Stimulated activated CD4-positive, alpha-beta T cell treated with anti-CD3 and anti-CD28 coated beads, Interleukin-12 subunit alpha, Interleukin-12 subunit beta, amount 100 ng/mL, for 48 hours (primary cell): ENCODE measurements at regions not wholly inside any gene's neighbourhood (a gene's known extent, or its start where the extent isn't known, plus 50 kb on each side); places are given as distances from the start of the nearest gene placed in this dataset.
"Not testable (repeated sequence)": the region's sequence is repeated elsewhere in the genome, so short reads cannot be mapped to it uniquely, and the experiment has no call there.

Source experiments
- DNase-seq, 3 donors: peaks; one replicate each; pipeline ENCODE4 v3.0.0-alpha.2; 2020; ENCODE audit warnings: low read depth in 2 of 3, low spot score in 1 of 3

DNA sequence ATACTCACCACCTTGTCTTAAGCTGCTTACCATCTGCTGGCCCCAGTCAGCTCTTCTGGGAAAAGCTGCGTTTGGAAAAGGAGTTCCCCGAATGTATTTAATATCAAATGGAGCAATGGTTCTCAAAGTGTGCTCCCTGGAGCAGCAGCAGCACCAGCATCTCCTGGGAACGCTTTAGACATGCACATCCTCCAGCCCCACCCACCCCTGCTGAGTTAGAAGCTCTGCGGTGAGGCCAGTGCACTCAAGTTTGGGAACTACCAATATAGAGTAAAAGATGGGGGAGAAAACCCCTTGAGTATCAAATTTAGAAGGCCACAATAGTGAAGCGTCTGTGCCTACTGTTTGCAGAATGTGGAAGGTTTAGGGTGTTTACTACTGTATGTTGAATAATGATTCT lies 124.0 kb upstream of the TOPAZ1 start:
- DNase-seq = no peak

GRCh38 chr3:44120721-44121582 lies 120.7 kb upstream of the TOPAZ1 start:
- no peak for DNase-seq

GRCh38 chr3:44125246-44125645 lies 116.4 kb upstream of the TOPAZ1 start:
- no peak for DNase-seq

DNA sequence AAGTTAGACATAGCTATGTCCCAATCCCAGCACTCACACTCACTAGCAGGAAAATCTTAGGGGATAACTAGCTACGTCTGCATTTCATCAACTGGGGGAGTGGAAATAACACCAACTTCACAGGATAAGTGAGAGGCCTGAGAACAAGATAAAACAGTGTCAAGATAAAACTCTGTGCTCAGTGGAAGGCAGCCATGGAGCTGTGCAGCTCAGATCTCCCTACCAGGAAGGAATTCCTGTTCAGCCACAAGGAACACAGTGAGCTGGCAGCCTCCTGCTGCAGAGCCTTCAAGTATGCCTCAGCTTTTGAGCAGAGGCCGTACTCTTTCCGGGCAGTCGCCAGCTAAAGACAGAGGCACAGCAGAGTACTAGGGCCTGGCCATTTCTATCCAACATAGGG lies 115.8 kb upstream of the TOPAZ1 start:
- no peak for DNase-seq

- DNase-seq = no peak
Measured at GRCh38 chr3:44128057-44128775, 113.5 kb upstream of the TOPAZ1 start.

DNA sequence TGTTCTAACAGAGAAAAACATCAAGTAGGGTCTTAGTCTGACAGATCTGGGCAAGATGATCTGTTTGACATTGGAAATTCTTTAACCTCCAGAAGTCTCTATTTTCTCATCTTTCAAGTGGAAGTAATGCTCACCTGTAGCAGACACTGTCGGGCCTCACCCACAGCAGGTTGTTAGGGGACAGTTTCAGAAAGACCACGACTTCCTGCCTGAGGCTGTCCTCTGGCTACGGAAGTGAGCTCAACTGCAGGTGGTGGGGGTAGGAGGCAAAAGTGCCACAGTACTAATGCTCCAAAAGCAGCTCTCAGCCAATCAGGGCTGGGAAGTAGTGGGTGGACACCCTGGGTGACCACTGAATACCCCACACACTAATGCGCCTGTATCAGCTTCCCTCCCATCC lies 111.4 kb upstream of the TOPAZ1 start:
- DNase-seq = no peak

GRCh38 chr3:44132061-44132460 lies 109.6 kb upstream of the TOPAZ1 start:
- DNase-seq = no peak

GRCh38 chr3:44132593-44132992 lies 109.1 kb upstream of the TOPAZ1 start:
- no peak for DNase-seq

DNA sequence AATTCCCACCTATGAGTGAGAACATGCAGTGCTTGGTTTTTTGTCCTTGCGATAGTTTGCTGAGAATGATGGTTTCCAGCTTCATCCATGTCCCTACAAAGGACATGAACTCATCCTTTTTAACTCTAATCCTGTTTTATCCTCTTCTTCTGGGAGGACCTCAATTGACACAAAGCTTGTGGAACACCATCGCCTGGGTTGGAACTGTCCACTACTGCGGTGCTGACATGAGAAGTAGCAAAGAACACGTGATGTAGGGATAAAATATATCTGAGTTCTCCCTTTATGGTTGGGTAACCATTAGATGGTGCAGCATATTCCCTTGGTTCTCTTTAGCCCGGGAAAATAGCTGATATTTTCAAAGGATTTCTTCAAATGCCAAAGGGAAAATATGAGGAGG lies 105.3 kb upstream of the TOPAZ1 start:
- no peak for DNase-seq

- DNase-seq = no peak
Measured at GRCh38 chr3:44146073-44146472, 95.6 kb upstream of the TOPAZ1 start.

DNA sequence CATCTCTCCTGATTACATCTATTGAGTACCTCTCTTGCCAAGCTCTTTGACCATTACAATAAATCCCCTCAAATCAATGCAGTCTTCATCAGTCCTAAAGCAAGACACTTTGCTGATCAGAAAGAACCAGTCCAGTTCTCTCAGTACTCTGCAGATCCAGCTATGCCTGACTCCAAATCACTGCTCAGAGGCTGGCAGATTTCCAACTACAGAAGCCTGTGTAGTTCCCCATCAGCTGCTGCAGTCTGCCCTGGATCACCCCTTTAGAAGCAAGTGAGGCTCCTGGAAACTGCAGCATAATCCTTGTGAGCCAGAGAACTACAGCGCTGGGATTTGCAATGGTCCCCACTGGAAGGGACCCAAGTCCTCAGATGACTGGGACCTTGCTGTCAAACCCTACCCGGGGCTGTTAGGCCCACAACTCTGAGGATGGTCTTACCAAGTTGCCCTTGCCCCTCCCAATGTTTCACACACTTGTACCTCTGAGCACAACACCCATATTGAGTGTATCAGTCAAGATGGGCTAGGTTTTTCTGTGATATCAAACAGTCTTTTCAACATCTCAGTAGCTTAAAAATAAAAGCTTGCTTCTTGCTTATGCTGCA lies 81.9 kb upstream of the TOPAZ1 start:
- DNase-seq = no peak

GRCh38 chr3:44160818-44161217 lies 80.9 kb upstream of the TOPAZ1 start:
- DNase-seq = no peak

GRCh38 chr3:44171891-44172290 lies 69.8 kb upstream of the TOPAZ1 start:
- DNase-seq = no peak

- DNase-seq = not testable (repeated sequence)
Measured at GRCh38 chr3:44172701-44173100, 69.0 kb upstream of the TOPAZ1 start.

GRCh38 chr3:44173263-44173662 lies 68.4 kb upstream of the TOPAZ1 start:
- no peak for DNase-seq

DNA sequence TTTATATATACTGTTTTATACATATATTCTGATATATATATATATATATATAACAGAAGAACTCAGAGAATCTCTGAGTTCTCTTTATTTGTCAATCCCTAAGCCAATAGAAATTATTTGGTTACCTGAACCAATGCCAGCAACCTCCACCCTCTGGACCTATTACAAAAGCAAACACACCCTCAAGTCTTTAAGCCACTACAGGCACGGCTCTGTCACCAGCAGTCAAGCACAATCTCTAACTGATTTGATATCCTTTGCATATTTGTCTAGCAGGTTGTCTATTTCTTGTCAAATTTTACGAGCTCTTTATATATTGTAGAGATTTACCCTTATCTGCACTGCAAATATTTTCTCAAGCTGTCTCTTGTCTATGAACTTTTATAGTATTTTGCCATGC lies 66.6 kb upstream of the TOPAZ1 start:
- DNase-seq = no peak

- no peak for DNase-seq
Measured at GRCh38 chr3:44179246-44179645, 62.4 kb upstream of the TOPAZ1 start.

DNA sequence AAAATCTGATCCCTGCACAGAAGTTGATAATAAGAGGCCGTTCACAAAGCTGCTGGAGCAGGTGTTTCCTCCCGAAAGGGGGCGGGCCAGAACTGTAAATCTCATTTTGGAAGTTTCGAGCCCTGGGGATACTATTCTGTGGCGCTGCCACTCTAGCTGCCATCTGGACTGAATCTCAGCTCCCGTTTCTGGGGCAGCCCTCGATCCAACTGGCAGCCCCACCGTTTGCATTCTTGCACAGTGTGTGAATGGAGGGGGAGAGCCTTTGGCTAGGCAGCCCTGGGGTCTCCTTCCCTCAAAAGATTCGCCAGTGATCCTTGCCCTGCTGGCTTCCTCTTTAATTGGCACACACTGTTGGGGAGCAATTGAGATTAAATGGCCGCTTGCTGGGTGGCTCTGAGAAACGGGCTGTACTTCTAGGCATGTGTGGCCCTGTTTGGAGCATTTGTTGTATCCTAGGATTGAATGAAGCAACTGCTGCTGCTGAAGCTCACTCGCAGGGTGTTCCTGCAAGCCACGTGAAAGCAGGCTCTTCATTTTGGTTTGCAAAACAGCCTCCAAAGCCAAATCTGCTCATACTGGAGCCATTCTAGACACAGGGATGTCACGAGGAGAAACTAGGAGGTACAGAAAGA lies 57.2 kb upstream of the TOPAZ1 start:
- no peak for DNase-seq

- no peak for DNase-seq
Measured at GRCh38 chr3:44185396-44185915, 56.2 kb upstream of the TOPAZ1 start.

DNA sequence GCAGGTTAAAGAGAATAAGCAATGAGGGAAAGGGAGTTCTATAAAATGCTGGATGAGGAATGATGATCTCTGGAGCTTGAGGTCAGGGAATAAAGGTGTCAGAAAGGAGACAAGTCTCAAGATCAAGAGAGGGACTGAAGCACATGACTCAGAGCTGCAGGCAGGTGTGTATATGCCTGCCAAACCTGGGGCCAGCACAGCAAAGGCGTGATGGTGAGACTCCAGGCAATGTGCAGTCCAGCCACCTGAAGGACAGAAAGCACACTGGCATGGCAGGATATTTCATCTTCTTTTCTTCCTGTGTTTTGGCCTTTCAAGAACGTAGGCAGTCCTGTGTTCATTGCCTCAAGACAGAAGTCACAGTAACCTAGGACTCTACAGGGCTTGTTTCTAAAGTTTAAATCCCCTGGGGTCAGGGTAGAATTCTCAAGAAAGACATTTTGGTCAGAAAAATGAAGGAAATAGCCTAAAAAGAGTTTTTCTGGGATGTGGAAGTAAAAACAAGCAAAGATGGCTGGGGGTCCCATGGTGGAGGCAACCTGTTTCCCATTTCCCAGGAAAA lies 55.5 kb upstream of the TOPAZ1 start:
- no peak for DNase-seq

DNA sequence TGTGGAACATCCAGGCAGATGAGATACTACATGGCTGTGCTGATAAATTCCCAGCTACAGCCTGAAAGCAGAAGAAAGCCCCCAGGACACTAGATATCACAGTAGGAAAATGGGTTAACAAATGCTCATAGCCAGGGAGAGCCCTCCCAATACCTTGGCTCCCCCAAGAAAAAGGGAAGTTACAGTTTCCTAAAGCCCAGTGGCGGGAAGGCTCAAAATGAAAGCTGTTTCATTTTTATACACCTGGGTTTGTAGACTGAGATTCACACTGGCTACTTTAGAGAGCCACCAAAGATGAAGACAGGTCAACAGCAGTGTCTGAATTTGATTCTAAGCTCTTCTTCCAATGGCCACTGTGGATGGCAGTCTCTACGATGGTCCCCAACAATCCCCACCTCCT lies 55.0 kb upstream of the TOPAZ1 start:
- no peak for DNase-seq
